Natural killer cell (primary cell): ENCODE measurements at regions not wholly inside any gene's neighbourhood (a gene's known extent, or its start where the extent isn't known, plus 50 kb on each side); places are given as distances from the start of the nearest gene placed in this dataset.

ENCODE experiments used
- ATAC-seq, 3 donors: fragments of 150-1000 bp in 2 of 3; fragments of 200-7000 bp in 1 of 3; cut with Tn5 transposase; 1 replicate in 1 of 3; 2 replicates in 2 of 3; pipeline ENCODE4 v1.10.0; 2021; ENCODE audit warnings: mild to moderate bottlenecking in 2 of 3, moderate library complexity in 2 of 3
- DNase-seq, 2 donors: peaks; one replicate each; pipeline versions ENCODE4 v3.0.0 to v3.0.0-alpha.2; 2013 to 2021; ENCODE audit warnings: mixed read lengths in 1 of 2
- H3K27ac ChIP-seq: one replicate; pipeline ENCODE4 v1.5.1; 2013; ENCODE audit warnings: mild to moderate bottlenecking, low read length
- H3K27me3 ChIP-seq: one replicate; pipeline ENCODE4 v1.6.1; 2013; ENCODE audit warnings: low read length; ENCODE audit not compliant: control insufficient read depth, insufficient read depth
- H3K36me3 ChIP-seq: one replicate; pipeline ENCODE4 v1.6.1; 2013; ENCODE audit warnings: low read length; ENCODE audit not compliant: control insufficient read depth, insufficient read depth
- H3K4me1 ChIP-seq: one replicate; pipeline ENCODE4 v1.6.1; 2013; ENCODE audit warnings: low read length; ENCODE audit not compliant: control insufficient read depth, insufficient read depth
- H3K4me3 ChIP-seq: one replicate; pipeline ENCODE4 v1.5.1; 2013; ENCODE audit warnings: low read length
- H3K9me3 ChIP-seq: one replicate; pipeline ENCODE4 v1.6.1; 2013; ENCODE audit warnings: low read length; ENCODE audit not compliant: control insufficient read depth, insufficient read depth
- H3K27ac Mint-ChIP-seq, 2 donors: one replicate each; pipeline ENCODE4 v1.8.0; 2022; ENCODE audit warnings: mild to moderate bottlenecking in 2 of 2, mixed read lengths in 2 of 2, moderate library complexity in 1 of 2
- H3K27me3 Mint-ChIP-seq, 2 donors: one replicate each; pipeline ENCODE4 v1.8.0; 2022; ENCODE audit warnings: low read depth in 2 of 2, mixed read lengths in 2 of 2
- H3K36me3 Mint-ChIP-seq: one replicate; pipeline ENCODE4 v1.8.0; 2022; ENCODE audit warnings: mixed read lengths
- H3K4me1 Mint-ChIP-seq, 2 donors: one replicate each; pipeline ENCODE4 v1.8.0; 2022; ENCODE audit warnings: mixed read lengths in 2 of 2
- H3K4me3 Mint-ChIP-seq: one replicate; pipeline ENCODE4 v1.8.0; 2022; ENCODE audit warnings: mild to moderate bottlenecking, moderate library complexity, mixed read lengths
- H3K9me3 Mint-ChIP-seq, 2 donors: one replicate each; pipeline ENCODE4 v1.8.0; 2022; ENCODE audit warnings: mixed read lengths in 2 of 2
- WGBS: methylation state at CpG from one replicate; pipeline ENCODE4 v1.1.7; 2013; ENCODE audit warnings: missing lambda C conversion rate; ENCODE audit not compliant: insufficient coverage; 5-methylcytosine and 5-hydroxymethylcytosine counted together
- intact Hi-C: fragments of 100-400 bp; cut with micrococcal nuclease; formaldehyde crosslinking; loops from one replicate; pipeline ENCODE4 v1.14.2; 2022
- TF ChIP-seq, protein P1 (sequence below): fragments of 200-600 bp; IDR thresholded peaks from one replicate; pipeline ENCODE4 v1.8.0; 2022; ENCODE audit warnings: antibody characterized with exemption

GRCh38 chr19:31496076-31496475 is 146.8 kb upstream of the TSHZ3 start:
- no peak overlapping the region for H3K27ac Mint-ChIP-seq
- no peaks in the 10 kb centered on the region for H3K36me3 Mint-ChIP-seq
- H3K4me1 Mint-ChIP-seq: peaks cover 10 to 13% of the 10 kb centered on the region in 2 donors
- DNase-seq (no peak), ATAC-seq (no peak)
- TF ChIP-seq, protein P1, sequence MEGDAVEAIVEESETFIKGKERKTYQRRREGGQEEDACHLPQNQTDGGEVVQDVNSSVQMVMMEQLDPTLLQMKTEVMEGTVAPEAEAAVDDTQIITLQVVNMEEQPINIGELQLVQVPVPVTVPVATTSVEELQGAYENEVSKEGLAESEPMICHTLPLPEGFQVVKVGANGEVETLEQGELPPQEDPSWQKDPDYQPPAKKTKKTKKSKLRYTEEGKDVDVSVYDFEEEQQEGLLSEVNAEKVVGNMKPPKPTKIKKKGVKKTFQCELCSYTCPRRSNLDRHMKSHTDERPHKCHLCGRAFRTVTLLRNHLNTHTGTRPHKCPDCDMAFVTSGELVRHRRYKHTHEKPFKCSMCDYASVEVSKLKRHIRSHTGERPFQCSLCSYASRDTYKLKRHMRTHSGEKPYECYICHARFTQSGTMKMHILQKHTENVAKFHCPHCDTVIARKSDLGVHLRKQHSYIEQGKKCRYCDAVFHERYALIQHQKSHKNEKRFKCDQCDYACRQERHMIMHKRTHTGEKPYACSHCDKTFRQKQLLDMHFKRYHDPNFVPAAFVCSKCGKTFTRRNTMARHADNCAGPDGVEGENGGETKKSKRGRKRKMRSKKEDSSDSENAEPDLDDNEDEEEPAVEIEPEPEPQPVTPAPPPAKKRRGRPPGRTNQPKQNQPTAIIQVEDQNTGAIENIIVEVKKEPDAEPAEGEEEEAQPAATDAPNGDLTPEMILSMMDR: no peak
- 95% methylated on average over 13 of the region's 13 CpGs for WGBS
- no peaks in the 10 kb centered on the region for H3K9me3 Mint-ChIP-seq
- H3K27me3 Mint-ChIP-seq: peaks cover 3% of the 10 kb centered on the region in 2 donors
- no peaks in the 10 kb centered on the region for H3K27me3 ChIP-seq
- H3K9me3 ChIP-seq: no peaks in the 10 kb centered on the region
- H3K36me3 ChIP-seq: no peaks in the 10 kb centered on the region
- H3K27ac ChIP-seq: no peak overlapping the region
- peaks cover 5% of the 10 kb centered on the region for H3K4me1 ChIP-seq
- H3K4me3 ChIP-seq: no peak overlapping the region
- intact Hi-C loops: no loop called here
- no peak overlapping the region for H3K4me3 Mint-ChIP-seq

GRCh38 chr19:31497709-31498108 is 148.5 kb upstream of the TSHZ3 start:
- Mint-ChIP-seq H3K27me3 (peaks cover 3 to 11% of the 10 kb centered on the region in 2 donors), H3K9me3 (no peaks in the 10 kb centered on the region), H3K4me1 (no peaks in the 10 kb centered on the region), H3K36me3 (no peaks in the 10 kb centered on the region), H3K4me3 (no peak overlapping the region), H3K27ac (no peak overlapping the region)
- H3K27ac ChIP-seq: no peak overlapping the region
- no peak overlapping the region for H3K4me3 ChIP-seq
- H3K27me3 ChIP-seq: no peaks in the 10 kb centered on the region
- H3K4me1 ChIP-seq: no peaks in the 10 kb centered on the region
- H3K36me3 ChIP-seq: no peaks in the 10 kb centered on the region
- intact Hi-C loops: no loop called here
- no peak for ATAC-seq
- WGBS: 81% methylated on average over 2 of the region's 2 CpGs
- H3K9me3 ChIP-seq: no peaks in the 10 kb centered on the region
- TF ChIP-seq, protein P1: no peak
- no peak for DNase-seq

DNA sequence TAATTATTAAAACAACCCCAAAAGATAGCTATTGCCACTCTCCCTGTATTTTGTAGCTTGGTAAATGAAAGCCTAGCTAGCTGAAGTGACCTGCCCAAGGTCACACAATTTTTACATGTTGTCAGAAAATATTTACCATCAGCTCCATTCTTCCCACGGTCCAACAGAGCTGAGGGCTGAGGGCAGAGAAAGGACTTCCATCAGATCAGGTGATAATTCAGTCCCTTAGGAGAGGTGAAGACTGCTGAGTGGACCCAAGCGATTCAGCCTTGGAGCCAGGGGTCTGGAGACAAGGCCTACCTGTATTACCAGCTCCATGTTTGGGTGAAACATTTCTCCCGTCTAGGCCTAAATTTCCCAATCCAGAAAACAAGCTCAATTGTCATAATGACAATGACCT is 149.5 kb upstream of the TSHZ3 start:
- H3K9me3 Mint-ChIP-seq: no peaks in the 10 kb centered on the region
- Histone ChIP-seq H3K36me3 (no peaks in the 10 kb centered on the region), H3K27ac (no peak overlapping the region), H3K9me3 (no peaks in the 10 kb centered on the region), H3K4me3 (no peak overlapping the region), H3K27me3 (no peaks in the 10 kb centered on the region), H3K4me1 (no peaks in the 10 kb centered on the region)
- 96% methylated on average over 3 of the region's 3 CpGs for whole genome bisulfite sequencing
- intact Hi-C loops: no loop called here
- H3K4me3 Mint-ChIP-seq: no peak overlapping the region
- H3K36me3 Mint-ChIP-seq: no peaks in the 10 kb centered on the region
- H3K27me3 Mint-ChIP-seq: peaks cover 6 to 19% of the 10 kb centered on the region in 2 donors
- no peak overlapping the region for H3K27ac Mint-ChIP-seq
- no peaks in the 10 kb centered on the region for H3K4me1 Mint-ChIP-seq
- TF ChIP-seq, protein P1: no peak
- ATAC-seq (no peak), DNase-seq (no peak)
